GM19239 (cell line): ENCODE measurements at regions not wholly inside any gene's neighbourhood (a gene's known extent, or its start where the extent isn't known, plus 50 kb on each side); places are given as distances from the start of the nearest gene placed in this dataset.

Experiments used
- DNase-seq: peaks from one replicate; pipeline ENCODE4 v3.0.0; 2011; ENCODE audit warnings: low spot score; ENCODE audit not compliant: insufficient read length
- FAIRE-seq: peaks from 2 replicates; lab custom pipeline; 2011; peaks lifted over from hg19 to GRCh38; lab: Jason Lieb, UNC

DNA sequence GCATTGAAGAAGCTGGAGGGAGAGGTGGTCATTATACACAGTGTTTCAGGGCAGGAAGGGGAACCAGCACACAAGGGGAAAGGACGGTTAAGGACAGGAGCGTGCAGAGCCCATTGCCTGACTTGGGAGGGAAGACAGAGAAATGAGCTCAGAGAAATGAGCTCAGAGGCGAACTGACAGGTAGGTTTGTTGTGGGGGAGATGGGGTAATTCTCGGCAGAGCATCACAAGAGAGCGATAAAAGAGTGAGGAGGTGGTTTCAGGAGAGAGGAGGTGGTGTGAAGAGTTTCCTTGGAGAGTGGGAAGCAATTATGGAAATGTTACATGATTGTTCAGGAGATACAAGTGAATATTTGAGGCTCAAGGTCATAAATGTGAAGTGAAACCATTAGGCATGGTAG lies 61.0 kb downstream of the MRGPRX1 start:
- DNase-seq (no peak), FAIRE-seq (no peak)

DNA sequence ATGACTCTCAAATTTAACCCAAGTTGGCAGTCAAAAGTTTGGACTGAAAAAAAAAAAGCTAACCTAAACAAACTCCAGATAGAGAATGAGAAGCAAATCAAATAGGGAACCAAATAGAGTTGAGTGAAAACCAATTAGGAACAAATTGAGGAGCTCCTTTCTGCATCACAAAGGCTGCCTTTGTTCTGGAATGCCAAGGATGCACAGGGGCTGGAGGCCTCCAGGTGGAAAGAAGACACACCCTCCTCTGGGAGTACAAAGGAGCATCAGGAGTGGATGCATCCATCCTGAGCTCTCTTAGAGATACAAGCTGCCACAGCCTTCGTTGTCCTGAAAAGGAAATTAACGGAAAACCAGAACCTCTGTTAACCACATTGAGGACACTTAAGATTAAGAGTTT lies 73.3 kb downstream of the MRGPRX1 start:
- FAIRE-seq, result no peak
- DNase-seq, result no peak

DNA sequence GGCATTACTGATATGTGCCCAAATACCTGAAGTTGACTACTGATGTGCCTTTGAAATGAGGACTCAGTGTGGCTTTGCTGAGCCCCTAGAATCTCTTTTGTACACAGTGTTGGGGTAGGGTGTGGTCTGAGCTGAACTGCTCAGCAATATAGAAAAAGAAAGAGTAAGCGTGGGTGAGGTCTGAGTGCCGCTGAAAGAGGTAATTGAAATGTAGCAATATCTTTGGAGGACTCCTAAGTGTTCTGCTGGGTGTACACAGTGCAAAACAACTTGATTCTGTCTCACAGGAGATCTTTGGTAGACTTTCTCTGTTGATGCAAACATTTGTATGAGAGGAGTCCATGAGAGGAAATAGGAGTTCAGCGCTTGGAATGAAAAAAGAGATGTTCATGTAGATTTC lies 73.7 kb upstream of the PTPN5 start:
- FAIRE-seq (no peak), DNase-seq (no peak)

DNA sequence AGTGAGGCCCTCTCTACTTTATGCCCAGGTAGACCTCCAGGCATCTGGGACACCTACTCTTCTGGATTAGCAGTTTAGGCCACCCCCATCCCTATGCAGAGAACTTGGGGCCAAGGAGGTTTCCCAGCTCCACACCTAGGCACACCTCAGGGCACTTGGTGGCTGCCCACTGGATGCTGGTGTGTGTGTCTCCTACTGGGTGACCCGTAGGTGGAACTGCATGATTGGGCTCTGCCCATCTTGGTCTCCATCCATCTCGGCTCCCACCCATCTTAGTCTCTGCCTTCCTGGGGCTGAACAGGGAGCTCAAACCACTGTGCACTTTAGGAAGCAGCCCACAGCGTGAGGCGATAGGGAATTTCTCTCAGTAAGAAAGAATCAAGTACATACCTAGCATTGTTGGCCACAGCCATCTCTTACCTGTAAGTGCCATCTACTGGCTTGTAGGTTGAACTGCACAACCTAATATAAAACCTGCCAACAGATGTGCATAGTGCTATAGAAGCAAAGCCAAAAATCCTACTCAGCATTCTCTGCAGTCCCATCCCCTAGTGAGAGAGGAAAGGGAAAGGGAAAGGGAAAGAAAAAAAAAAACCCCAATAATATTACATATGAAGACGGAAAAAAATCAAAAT lies 61.6 kb upstream of the PTPN5 start:
- DNase-seq (no peak), FAIRE-seq (peak; percentile 92)

DNA sequence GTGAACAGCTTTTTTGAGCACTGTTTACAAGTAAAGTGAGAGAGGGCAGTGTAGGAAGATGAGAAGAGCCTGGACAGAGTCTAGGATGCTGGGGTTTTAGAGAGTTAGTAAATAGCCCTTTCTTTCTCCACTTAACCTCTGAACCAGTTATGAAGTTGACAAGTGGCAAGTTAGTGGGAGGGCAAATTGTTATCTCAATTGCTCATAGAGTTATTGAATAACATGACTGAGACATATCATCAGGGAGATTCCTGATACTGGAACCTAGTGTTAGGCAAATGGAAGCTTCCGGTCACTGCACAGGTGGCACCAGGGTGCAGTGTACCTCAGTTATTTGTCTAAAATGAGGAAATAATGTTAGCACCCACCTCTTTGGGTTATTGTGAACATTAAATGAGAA lies 57.8 kb upstream of the PTPN5 start:
- DNase-seq, result no peak
- FAIRE-seq, result no peak

DNA sequence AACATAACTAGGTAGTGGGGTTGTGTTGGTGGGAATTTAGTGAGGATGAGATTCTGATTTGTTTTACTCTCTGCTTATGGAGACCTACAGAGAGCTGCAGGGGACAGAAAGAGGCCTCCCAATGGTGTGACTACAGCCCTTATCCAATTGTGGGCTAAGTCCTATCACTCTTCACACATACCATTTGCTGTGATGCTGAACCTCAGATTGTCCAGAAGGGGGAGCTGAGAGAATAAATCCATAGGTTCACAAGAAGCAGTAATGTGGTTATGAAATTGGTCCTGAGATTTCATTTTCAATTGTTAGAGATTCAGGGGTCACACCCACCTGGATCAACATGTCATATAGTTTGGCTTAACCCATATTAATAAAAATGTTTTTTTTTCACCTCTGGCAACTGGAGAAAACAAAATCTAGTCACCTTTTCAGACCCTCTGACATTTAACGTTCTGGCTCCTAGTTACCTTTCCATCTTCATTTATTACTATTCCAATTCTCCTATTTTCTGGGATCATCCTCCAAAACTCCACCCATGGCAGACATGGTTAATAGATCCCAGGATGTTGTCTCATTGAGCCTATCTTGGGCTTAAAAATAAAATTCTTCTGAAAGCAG lies 53.3 kb upstream of the PTPN5 start:
- FAIRE-seq (peak; percentile 94), DNase-seq (no peak)
